ENCODE measurements at regions not wholly inside any gene's neighbourhood (a gene's known extent, or its start where the extent isn't known, plus 50 kb on each side); places are given as distances from the start of the nearest gene placed in this dataset.

DNA sequence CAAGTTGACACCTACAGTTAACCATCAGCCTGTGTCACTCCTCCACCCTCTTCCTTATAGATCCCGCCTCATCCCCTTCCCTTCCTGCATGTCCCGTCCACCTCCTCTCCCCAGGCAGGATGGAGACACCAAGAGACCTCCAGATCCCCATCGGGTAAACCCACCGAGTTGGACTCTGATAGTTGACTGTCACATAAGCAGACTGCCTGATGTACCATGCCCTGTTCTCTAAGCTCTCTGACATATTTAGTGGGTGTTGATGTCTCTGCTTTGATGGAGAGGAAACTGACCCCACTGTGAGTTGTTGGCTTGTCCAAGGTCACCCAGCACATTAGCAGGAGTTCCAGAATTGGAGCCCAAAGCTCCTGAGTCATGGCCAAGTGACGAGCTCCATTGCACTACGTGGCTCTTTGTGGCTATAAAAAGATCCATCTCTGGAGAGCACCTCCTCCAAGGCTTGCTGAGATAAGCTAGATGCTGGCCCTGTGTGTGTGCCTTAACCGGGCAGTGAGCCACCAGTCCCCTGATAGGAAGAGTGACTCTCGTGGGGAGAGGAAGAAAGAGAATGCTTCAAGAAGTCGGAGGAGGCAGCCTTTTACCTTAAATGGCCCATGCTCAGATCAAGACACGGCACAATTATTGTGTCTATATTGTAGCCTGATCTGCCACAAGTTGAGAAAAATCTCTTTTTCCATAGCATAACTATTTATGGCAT is 236.0 kb upstream of the ECI2 start:
- peak; percentile 63 for DNase-seq (ENCODE audit: low read depth, low spot score)
- ChIA-PET CTCF (interaction anchor here (3.1 kb wide), 1 partner anchor 12 kb away, joined by 10 read pairs; no protein-coding TSS in a partner anchor), POLR2A (interaction anchor here (0.6 to 3.6 kb wide), 5 partner anchors 12 to 1232 kb away, joined by 3 to 14 read pairs (median 3); no protein-coding TSS in a partner anchor)
- TF ChIP-seq, protein P1, sequence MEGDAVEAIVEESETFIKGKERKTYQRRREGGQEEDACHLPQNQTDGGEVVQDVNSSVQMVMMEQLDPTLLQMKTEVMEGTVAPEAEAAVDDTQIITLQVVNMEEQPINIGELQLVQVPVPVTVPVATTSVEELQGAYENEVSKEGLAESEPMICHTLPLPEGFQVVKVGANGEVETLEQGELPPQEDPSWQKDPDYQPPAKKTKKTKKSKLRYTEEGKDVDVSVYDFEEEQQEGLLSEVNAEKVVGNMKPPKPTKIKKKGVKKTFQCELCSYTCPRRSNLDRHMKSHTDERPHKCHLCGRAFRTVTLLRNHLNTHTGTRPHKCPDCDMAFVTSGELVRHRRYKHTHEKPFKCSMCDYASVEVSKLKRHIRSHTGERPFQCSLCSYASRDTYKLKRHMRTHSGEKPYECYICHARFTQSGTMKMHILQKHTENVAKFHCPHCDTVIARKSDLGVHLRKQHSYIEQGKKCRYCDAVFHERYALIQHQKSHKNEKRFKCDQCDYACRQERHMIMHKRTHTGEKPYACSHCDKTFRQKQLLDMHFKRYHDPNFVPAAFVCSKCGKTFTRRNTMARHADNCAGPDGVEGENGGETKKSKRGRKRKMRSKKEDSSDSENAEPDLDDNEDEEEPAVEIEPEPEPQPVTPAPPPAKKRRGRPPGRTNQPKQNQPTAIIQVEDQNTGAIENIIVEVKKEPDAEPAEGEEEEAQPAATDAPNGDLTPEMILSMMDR (IDR thresholded peaks at IDR 0.05; ENCODE audit: insufficient read depth, low read length, missing control alignments): no peak
- H3K4me3 ChIP-seq (ENCODE audit: low read depth, low read length): no peak overlapping the region

DNA sequence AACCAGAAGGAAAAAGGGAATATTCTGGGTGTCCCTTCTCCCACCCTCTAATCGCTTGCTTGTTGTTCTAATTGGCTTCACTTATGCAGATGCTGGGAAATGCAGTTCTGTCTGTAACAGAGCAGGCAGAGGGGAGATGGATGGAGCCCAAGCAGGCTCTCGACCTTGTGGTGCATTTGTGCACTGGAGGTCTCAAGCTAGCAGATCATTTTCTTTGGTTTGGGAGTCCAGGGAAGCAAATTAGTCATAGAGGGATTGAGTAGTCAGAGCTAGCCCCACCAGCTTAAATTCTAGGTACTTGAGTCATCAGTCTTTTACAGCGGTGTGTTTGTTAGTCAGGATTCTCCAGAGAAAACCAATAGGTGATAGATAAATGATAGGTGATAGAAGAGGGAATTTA is 234.7 kb upstream of the ECI2 start:
- CTCF ChIA-PET: interaction anchor here (3.1 kb wide), 1 partner anchor 11 kb away, joined by 10 read pairs; no protein-coding TSS in a partner anchor
- peak overlapping the region; percentile 35 for H3K4me3 ChIP-seq (ENCODE audit: low read depth, low read length)
- peak; percentile 87 for DNase-seq (ENCODE audit: low read depth, low spot score)
- POLR2A ChIA-PET: interaction anchor here (0.6 to 3.6 kb wide), 5 partner anchors 10 to 410 kb away, joined by 3 to 14 read pairs (median 3); no protein-coding TSS in a partner anchor
- TF ChIP-seq, protein P1 (IDR thresholded peaks at IDR 0.05; ENCODE audit: insufficient read depth, low read length, missing control alignments): no peak

DNA sequence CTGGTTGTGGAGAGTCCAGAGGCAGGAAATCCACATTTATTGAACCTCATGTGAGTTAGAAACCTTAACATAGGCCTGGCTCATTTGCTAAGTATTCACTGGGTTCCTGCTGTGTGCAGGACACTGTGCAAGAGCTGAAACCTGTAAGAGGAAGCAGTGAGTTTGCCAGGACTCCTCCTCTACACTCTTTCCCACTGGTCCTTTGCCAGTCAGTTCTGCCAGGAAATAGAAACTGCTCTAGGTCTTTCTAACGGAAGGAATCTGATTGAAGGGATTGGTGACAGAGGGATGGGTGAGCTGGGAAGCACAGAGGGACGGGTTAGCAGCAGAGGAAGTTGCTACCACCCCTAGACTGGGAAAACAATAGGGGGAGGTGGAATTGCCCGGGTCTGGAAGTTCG is 234.2 kb upstream of the ECI2 start:
- no peak for DNase-seq (ENCODE audit: low read depth, low spot score)
- POLR2A ChIA-PET: interaction anchor here (0.6 to 3.6 kb wide), 4 partner anchors 9 to 410 kb away, joined by 3 to 14 read pairs (median 4); no protein-coding TSS in a partner anchor
- peak overlapping the region; percentile 35 for H3K4me3 ChIP-seq (ENCODE audit: low read depth, low read length)
- TF ChIP-seq, protein P1 (IDR thresholded peaks at IDR 0.05; ENCODE audit: insufficient read depth, low read length, missing control alignments): no peak
- CTCF ChIA-PET: interaction anchor here (1.6 to 3.1 kb wide), 2 partner anchors 10 to 15 kb away, joined by 3 to 10 read pairs; no protein-coding TSS in a partner anchor

DNA sequence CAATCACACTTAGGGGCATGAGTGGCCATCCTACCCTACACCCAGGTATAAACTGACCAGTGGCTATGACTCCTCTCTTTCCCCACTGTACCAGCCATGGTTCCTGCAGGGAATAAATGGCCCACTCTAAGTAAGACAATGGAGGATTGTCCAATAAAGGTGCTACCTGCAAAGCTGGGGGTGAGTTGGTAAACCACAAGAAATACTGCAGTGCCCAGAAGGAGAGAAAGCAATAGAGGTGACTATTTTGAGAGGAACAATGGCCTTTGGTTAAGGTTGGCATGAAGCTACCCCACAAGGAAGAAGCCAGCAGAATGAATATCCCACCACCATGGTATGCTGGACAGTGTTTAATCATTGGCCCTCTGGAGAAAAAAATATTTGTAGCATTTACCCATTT is 233.3 kb upstream of the ECI2 start:
- DNase-seq (ENCODE audit: low read depth, low spot score): no peak
- CTCF ChIA-PET: interaction anchor here (1.1 to 3.1 kb wide), 3 partner anchors 9 to 14 kb away, joined by 3 to 10 read pairs (median 4); no protein-coding TSS in a partner anchor
- no peak overlapping the region for H3K4me3 ChIP-seq (ENCODE audit: low read depth, low read length)
- TF ChIP-seq, protein P1 (IDR thresholded peaks at IDR 0.05; ENCODE audit: insufficient read depth, low read length, missing control alignments): no peak
- POLR2A ChIA-PET: interaction anchor here (0.6 to 3.6 kb wide), 2 partner anchors 10 to 17 kb away, joined by 4 to 14 read pairs; no protein-coding TSS in a partner anchor

DNA sequence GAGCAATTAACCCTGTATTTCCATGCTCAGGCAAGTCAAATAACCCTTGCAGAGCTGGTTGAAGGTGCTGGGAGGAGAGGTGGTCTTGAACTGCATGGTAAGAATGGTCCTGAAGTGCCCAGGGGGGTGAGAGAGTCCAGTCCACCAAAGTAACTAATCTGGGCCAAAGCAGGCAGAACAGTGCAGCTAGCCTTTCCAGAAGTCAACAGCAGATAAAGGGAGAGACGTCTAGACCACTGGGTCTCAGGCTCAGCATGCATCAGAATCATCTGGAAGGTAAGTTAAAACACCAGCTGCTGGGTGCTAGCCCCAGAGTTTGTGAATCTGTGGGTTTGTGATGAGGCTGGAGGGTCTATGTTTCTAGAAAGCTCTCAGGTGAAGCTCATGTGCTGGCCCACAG is 232.3 kb upstream of the ECI2 start:
- H3K4me3 ChIP-seq (ENCODE audit: low read depth, low read length): no peak overlapping the region
- no peak for DNase-seq (ENCODE audit: low read depth, low spot score)
- TF ChIP-seq, protein P1 (IDR thresholded peaks at IDR 0.05; ENCODE audit: insufficient read depth, low read length, missing control alignments): no peak
- ChIA-PET POLR2A (interaction anchor here (0.9 kb wide), 1 partner anchor 9 kb away, joined by 4 read pairs; no protein-coding TSS in a partner anchor), CTCF (interaction anchor here (0.9 to 1.1 kb wide), 2 partner anchors 8 to 15 kb away, joined by 3 to 4 read pairs; no protein-coding TSS in a partner anchor)
